ENCODE measurements at regions not wholly inside any gene's neighbourhood (a gene's known extent, or its start where the extent isn't known, plus 50 kb on each side); places are given as distances from the start of the nearest gene placed in this dataset.

DNA sequence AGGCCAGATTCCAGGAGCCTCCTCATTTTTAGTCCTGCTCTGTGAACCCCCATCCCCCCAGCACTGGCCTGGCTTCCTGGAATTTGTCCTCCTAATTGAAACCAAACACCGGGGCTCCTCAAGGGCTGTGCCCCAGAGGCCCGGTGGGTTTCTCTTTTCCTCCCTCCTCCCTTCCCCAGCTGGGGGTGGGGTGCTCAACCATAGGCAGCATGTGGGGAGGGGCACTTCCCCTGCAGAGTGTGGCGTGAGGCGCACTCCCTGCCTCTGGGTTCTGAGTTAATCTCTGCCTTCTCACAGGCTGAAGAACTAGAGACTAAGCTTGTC lies 67.5 kb upstream of the ACOT11 start:
- no peaks in the 10 kb centered on the region for H3K27me3 ChIP-seq (ENCODE audit: control insufficient read depth, insufficient read depth, low read length, poor library complexity, severe bottlenecking)
- TF ChIP-seq, protein P1, sequence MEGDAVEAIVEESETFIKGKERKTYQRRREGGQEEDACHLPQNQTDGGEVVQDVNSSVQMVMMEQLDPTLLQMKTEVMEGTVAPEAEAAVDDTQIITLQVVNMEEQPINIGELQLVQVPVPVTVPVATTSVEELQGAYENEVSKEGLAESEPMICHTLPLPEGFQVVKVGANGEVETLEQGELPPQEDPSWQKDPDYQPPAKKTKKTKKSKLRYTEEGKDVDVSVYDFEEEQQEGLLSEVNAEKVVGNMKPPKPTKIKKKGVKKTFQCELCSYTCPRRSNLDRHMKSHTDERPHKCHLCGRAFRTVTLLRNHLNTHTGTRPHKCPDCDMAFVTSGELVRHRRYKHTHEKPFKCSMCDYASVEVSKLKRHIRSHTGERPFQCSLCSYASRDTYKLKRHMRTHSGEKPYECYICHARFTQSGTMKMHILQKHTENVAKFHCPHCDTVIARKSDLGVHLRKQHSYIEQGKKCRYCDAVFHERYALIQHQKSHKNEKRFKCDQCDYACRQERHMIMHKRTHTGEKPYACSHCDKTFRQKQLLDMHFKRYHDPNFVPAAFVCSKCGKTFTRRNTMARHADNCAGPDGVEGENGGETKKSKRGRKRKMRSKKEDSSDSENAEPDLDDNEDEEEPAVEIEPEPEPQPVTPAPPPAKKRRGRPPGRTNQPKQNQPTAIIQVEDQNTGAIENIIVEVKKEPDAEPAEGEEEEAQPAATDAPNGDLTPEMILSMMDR (conservative IDR thresholded peaks at IDR 0.05): no peak
- Mint-ChIP-seq H3K9me3 (no peaks in the 10 kb centered on the region), H3K27me3 (ENCODE audit: insufficient read depth) (peaks cover 12% of the 10 kb centered on the region), H3K36me3 (ENCODE audit: low read depth) (no peaks in the 10 kb centered on the region), H3K27ac (no peak overlapping the region), H3K4me1 (peaks cover 49% of the 10 kb centered on the region), H3K4me3 (no peak overlapping the region)
- no peak overlapping the region for H3K27ac ChIP-seq (ENCODE audit: low read depth, low read length)
- no peak overlapping the region for H3K9ac ChIP-seq (ENCODE audit: extremely low read depth, low read length, poor library complexity, severe bottlenecking)
- peaks cover 24% of the 10 kb centered on the region for H3K4me1 ChIP-seq (ENCODE audit: control insufficient read depth, insufficient read depth, low read length)
- H3K9me3 ChIP-seq (ENCODE audit: control insufficient read depth, low read length): no peaks in the 10 kb centered on the region
- peak; percentile 78 for DNase-seq
- H3K36me3 ChIP-seq (ENCODE audit: control insufficient read depth, insufficient read depth, low read length): no peaks in the 10 kb centered on the region
- H3K4me3 ChIP-seq (ENCODE audit: low read length): no peak overlapping the region
- WGBS, 2 experiments (ENCODE audit: insufficient coverage in 1 of 2, insufficient read length in 1 of 2): 37 to 41% methylated on average over 2 to 4 of the region's 4 CpGs

DNA sequence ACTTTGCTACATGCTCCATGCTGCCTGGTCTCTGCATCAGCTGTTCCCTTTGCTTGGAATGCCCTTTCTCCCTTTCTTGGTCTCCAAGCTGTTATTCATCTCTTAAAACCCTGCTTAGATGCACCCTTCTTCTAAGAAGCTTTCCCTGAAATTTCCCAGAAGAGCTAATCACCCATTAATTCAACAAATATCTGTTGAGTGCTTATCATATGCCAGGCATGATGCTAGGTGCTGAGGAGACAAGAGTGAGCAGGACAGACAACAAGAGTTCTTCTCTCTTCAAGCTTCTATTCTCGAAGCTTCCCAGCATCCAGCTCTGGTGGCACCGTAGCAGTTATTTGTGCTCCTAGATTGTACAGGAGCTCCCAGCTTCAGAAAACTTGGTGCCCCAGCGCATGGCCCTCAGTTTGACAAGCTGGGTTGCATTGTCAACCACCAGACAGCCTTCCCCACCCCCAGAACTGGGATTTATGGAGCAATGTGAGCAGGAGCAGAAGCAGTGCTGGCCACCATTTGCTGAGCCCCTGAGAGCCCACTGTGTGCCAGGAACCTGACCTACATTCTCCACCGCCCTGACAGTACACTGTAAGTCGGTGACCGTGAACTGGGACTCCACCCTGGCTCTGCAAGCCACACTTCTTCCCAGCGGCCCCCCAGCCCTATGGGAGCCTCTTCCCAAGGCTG lies 68.0 kb upstream of the ACOT11 start:
- WGBS, 2 experiments (ENCODE audit: insufficient coverage in 1 of 2, insufficient read length in 1 of 2): 82 to 84% methylated on average over 5 to 7 of the region's 7 CpGs
- Histone ChIP-seq H3K9me3 (ENCODE audit: control insufficient read depth, low read length) (no peaks in the 10 kb centered on the region), H3K36me3 (ENCODE audit: control insufficient read depth, insufficient read depth, low read length) (no peaks in the 10 kb centered on the region), H3K9ac (ENCODE audit: extremely low read depth, low read length, poor library complexity, severe bottlenecking) (no peak overlapping the region), H3K4me3 (ENCODE audit: low read length) (no peak overlapping the region), H3K27me3 (ENCODE audit: control insufficient read depth, insufficient read depth, low read length, poor library complexity, severe bottlenecking) (no peaks in the 10 kb centered on the region), H3K27ac (ENCODE audit: low read depth, low read length) (no peak overlapping the region), H3K4me1 (ENCODE audit: control insufficient read depth, insufficient read depth, low read length) (peaks cover 28% of the 10 kb centered on the region)
- H3K4me1 Mint-ChIP-seq: peaks cover 45% of the 10 kb centered on the region
- no peak for DNase-seq
- peaks cover 9% of the 10 kb centered on the region for H3K27me3 Mint-ChIP-seq (ENCODE audit: insufficient read depth)
- no peak overlapping the region for H3K4me3 Mint-ChIP-seq
- no peaks in the 10 kb centered on the region for H3K9me3 Mint-ChIP-seq
- no peaks in the 10 kb centered on the region for H3K36me3 Mint-ChIP-seq (ENCODE audit: low read depth)
- no peak overlapping the region for H3K27ac Mint-ChIP-seq
- TF ChIP-seq, protein P1 (conservative IDR thresholded peaks at IDR 0.05): no peak

DNA sequence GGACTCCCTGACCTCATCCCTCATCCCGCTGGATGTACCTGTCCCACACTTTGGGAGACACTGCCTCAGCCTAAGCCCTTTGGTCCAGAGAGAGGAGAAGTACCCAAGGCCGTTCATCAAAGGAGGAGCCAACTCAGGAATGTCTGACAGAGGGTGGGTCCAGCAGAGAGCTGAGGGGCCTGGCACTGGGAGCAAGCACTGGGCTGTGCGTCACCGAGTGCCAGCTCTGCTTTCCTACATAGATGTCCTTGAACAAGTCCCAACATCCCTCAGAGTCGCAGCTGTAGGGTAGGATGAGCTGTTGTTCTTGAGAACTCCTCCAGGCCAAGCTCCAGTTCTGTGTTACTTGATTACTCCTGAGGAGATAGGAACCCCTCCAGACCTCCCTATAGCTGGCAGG lies 68.8 kb upstream of the ACOT11 start:
- Mint-ChIP-seq H3K36me3 (ENCODE audit: low read depth) (no peaks in the 10 kb centered on the region), H3K27me3 (ENCODE audit: insufficient read depth) (peaks cover 5% of the 10 kb centered on the region), H3K4me1 (peaks cover 47% of the 10 kb centered on the region), H3K4me3 (no peak overlapping the region), H3K9me3 (no peaks in the 10 kb centered on the region), H3K27ac (no peak overlapping the region)
- DNase-seq: no peak
- no peak overlapping the region for H3K27ac ChIP-seq (ENCODE audit: low read depth, low read length)
- 84 to 93% methylated on average over 5 of the region's 5 CpGs for WGBS, 2 experiments (ENCODE audit: insufficient coverage in 1 of 2, insufficient read length in 1 of 2)
- no peak overlapping the region for H3K9ac ChIP-seq (ENCODE audit: extremely low read depth, low read length, poor library complexity, severe bottlenecking)
- H3K9me3 ChIP-seq (ENCODE audit: control insufficient read depth, low read length): no peaks in the 10 kb centered on the region
- no peaks in the 10 kb centered on the region for H3K36me3 ChIP-seq (ENCODE audit: control insufficient read depth, insufficient read depth, low read length)
- H3K27me3 ChIP-seq (ENCODE audit: control insufficient read depth, insufficient read depth, low read length, poor library complexity, severe bottlenecking): no peaks in the 10 kb centered on the region
- H3K4me3 ChIP-seq (ENCODE audit: low read length): no peak overlapping the region
- peaks cover 29% of the 10 kb centered on the region for H3K4me1 ChIP-seq (ENCODE audit: control insufficient read depth, insufficient read depth, low read length)
- TF ChIP-seq, protein P1 (conservative IDR thresholded peaks at IDR 0.05): no peak

Measured in endodermal cell (in vitro differentiated cells).